ENCODE measurements at regions not wholly inside any gene's neighbourhood (a gene's known extent, or its start where the extent isn't known, plus 50 kb on each side); places are given as distances from the start of the nearest gene placed in this dataset.
A peak's percentile ranks its signal among the peaks of the same experiment; 100 is the strongest.

DNA sequence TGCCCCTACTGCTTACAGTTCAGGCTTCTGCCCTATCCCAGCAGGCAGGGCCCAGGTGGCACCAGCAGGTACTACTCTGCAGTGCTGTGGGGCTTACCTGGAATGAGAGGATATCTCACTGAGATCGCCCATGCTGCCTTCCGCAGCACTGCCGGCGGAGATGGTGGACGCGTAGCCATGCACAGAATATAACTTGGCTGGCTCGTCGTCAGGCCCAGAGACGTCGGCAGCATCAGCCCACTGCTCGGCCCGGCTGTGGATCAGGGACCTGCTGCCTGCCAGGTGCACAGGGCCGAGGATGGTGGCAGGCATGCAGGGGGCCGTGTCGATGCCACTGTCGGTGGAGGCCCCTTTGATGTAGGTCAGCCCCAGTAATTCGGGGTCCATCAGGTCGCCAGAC, 190.9 kb downstream of the SIPA1L2 start:
- Histone ChIP-seq H3K36me3 (replicated peaks) (no peaks in the 10 kb centered on the region), H3K27me3 (replicated peaks) (no peaks in the 10 kb centered on the region), H3K4me3 (ENCODE audit: low read depth, low read length) (no peak overlapping the region), H3K27ac (no peak overlapping the region)
- in situ Hi-C loops (cut with HindIII; ENCODE audit: low pct_ligation_motif_present, low sequenced_read_pairs): no loop called here
- TF ChIP-seq, protein P1, sequence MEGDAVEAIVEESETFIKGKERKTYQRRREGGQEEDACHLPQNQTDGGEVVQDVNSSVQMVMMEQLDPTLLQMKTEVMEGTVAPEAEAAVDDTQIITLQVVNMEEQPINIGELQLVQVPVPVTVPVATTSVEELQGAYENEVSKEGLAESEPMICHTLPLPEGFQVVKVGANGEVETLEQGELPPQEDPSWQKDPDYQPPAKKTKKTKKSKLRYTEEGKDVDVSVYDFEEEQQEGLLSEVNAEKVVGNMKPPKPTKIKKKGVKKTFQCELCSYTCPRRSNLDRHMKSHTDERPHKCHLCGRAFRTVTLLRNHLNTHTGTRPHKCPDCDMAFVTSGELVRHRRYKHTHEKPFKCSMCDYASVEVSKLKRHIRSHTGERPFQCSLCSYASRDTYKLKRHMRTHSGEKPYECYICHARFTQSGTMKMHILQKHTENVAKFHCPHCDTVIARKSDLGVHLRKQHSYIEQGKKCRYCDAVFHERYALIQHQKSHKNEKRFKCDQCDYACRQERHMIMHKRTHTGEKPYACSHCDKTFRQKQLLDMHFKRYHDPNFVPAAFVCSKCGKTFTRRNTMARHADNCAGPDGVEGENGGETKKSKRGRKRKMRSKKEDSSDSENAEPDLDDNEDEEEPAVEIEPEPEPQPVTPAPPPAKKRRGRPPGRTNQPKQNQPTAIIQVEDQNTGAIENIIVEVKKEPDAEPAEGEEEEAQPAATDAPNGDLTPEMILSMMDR (IDR thresholded peaks at IDR 0.05; ENCODE audit: low read depth, low read length, missing control alignments): no peak
- no peak for DNase-seq

DNA sequence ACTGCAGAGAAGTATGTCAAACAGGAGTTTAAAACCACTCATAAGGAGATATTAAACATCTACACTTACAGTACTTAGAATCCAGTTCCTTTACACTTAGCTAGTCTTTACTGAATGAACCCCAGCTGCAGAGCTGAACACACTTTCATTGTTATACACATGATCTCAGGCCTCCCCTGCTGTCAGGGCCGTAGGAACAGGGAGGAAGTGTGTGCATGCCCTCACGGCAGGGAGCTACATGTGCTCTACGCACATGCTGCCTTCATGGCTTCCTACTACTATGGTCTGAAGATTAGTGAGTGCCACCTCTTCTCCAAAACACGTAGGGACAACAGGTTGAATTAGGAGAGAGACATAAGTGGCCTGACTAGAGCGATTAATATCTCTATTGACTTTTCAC, 191.5 kb downstream of the SIPA1L2 start:
- H3K4me3 ChIP-seq (ENCODE audit: low read depth, low read length): no peak overlapping the region
- H3K36me3 ChIP-seq (replicated peaks): no peaks in the 10 kb centered on the region
- in situ Hi-C loops (cut with HindIII; ENCODE audit: low pct_ligation_motif_present, low sequenced_read_pairs): no loop called here
- no peak for DNase-seq
- no peak overlapping the region for H3K27ac ChIP-seq
- H3K27me3 ChIP-seq (replicated peaks): no peaks in the 10 kb centered on the region
- TF ChIP-seq, protein P1 (IDR thresholded peaks at IDR 0.05; ENCODE audit: low read depth, low read length, missing control alignments): no peak

DNA sequence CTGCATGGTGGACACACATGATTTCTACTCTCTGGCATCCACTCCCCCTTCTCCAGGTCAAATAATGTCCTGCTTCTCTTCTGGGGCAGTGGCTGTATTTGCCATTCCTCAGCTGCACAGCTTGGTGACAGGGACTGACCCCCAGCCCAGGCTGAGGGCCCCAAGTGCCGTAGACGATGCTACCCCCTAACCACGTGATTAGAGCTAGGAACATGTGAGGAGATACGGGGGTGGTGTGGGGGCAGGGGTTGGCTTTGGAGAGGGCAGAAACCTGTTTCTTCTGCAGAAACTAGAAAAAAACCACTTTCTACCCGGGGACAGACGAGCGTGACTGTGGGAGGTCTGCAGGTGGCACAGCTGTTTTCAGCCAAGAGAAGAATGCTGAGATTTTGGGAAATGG, 192.4 kb downstream of the SIPA1L2 start:
- TF ChIP-seq, protein P1 (IDR thresholded peaks at IDR 0.05; ENCODE audit: low read depth, low read length, missing control alignments): no peak

DNA sequence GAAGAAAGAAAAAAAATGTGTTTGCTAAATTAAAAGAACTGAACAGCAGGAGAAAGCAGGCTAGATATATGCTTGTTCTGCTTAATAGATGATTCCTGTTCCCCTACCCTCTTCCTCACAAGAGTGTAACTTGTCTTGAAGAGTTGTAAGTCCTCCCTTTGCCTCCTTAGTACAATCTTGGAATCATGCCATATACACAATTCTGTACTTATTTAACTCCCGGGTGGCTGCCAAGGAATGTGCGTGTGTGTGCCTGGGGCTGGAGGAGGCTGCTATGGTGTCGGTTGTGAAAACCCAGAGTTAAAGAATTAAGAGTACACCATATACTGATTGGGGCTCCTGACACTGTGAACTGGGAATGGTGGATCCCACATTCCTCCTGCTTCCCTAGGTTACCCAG, 194.2 kb downstream of the SIPA1L2 start:
- in situ Hi-C loops (cut with HindIII; ENCODE audit: low pct_ligation_motif_present, low sequenced_read_pairs): no loop called here
- no peak overlapping the region for H3K4me3 ChIP-seq (ENCODE audit: low read depth, low read length)
- no peaks in the 10 kb centered on the region for H3K27me3 ChIP-seq (replicated peaks)
- no peaks in the 10 kb centered on the region for H3K36me3 ChIP-seq (replicated peaks)
- no peak overlapping the region for H3K27ac ChIP-seq
- TF ChIP-seq, protein P1 (IDR thresholded peaks at IDR 0.05; ENCODE audit: low read depth, low read length, missing control alignments): no peak
- DNase-seq: no peak

More for the DNA sequence above, 192.4 kb downstream of the SIPA1L2 start:
- in situ Hi-C loops (cut with HindIII; ENCODE audit: low pct_ligation_motif_present, low sequenced_read_pairs): no loop called here
- H3K4me3 ChIP-seq (ENCODE audit: low read depth, low read length): no peak overlapping the region
- no peak overlapping the region for H3K27ac ChIP-seq
- H3K27me3 ChIP-seq (replicated peaks): no peaks in the 10 kb centered on the region
- H3K36me3 ChIP-seq (replicated peaks): no peaks in the 10 kb centered on the region
- DNase-seq: no peak

DNA sequence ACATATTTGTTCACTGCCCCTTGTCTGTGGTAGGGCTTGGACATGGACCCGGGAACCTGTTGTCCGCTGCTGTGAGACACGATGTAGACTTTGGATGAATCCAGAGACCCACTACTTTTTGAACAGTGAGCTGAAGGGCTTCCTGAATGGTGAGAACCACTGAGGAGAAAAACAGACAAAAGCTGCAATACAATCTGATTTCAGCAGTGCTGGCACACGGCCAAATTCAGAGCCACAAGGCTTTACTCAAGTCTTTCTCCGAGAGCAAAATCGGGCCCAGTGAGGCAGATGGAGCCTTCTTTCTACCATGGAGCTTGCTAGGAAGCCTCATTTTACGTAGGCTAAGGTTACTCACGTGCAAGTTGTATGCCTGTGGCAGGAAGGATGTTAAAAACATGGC, 197.6 kb downstream of the SIPA1L2 start:
- TF ChIP-seq, protein P1 (IDR thresholded peaks at IDR 0.05; ENCODE audit: low read depth, low read length, missing control alignments): no peak
- peak; percentile 41 for DNase-seq
- Histone ChIP-seq H3K4me3 (ENCODE audit: low read depth, low read length) (no peak overlapping the region), H3K27me3 (replicated peaks) (no peaks in the 10 kb centered on the region), H3K36me3 (replicated peaks) (no peaks in the 10 kb centered on the region), H3K27ac (no peak overlapping the region)
- in situ Hi-C loops (cut with HindIII; ENCODE audit: low pct_ligation_motif_present, low sequenced_read_pairs): no loop called here

DNA sequence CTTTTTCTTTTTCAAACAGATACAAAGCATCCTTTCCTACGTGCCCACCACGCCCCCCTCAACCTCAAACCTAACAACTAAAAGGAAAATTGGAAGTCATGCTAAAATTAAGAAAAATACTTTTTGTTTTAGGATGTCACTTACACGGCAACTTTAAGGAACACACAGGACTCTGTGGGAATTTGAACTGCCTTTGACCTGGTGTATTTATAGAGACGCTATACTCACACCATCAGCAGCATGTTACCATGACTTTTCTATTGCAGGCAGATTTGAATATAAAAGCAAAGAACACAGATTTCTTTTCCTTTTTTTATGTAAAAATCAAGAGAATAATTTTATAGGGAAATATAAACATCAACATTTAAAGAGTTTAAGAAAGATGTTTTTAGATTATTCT, 198.2 kb downstream of the SIPA1L2 start:
- Histone ChIP-seq H3K27ac (no peak overlapping the region), H3K27me3 (replicated peaks) (no peaks in the 10 kb centered on the region), H3K4me3 (ENCODE audit: low read depth, low read length) (no peak overlapping the region), H3K36me3 (replicated peaks) (no peaks in the 10 kb centered on the region)
- TF ChIP-seq, protein P1 (IDR thresholded peaks at IDR 0.05; ENCODE audit: low read depth, low read length, missing control alignments): no peak
- in situ Hi-C loops (cut with HindIII; ENCODE audit: low pct_ligation_motif_present, low sequenced_read_pairs): no loop called here
- DNase-seq: no peak
